ENCODE measurements at regions not wholly inside any gene's neighbourhood (a gene's known extent, or its start where the extent isn't known, plus 50 kb on each side); places are given as distances from the start of the nearest gene placed in this dataset.

- TF ChIP-seq ZMYM2 (CRISPR knock-in tag; IDR thresholded peaks at IDR 0.05): no peak
- TF ChIP-seq SPEN (CRISPR knock-in tag; IDR thresholded peaks at IDR 0.05; ENCODE audit: low read depth): no peak
- no peak for TF ChIP-seq ZNF773 (CRISPR knock-in tag; IDR thresholded peaks at IDR 0.05; ENCODE audit: borderline replicate concordance)
- TF ChIP-seq ZNF614 (CRISPR knock-in tag; IDR thresholded peaks at IDR 0.05; ENCODE audit: borderline replicate concordance): no peak
- TF ChIP-seq TEF (CRISPR knock-in tag; IDR thresholded peaks at IDR 0.05): no peak
- TF ChIP-seq CENPBD1 (CRISPR knock-in tag; IDR thresholded peaks at IDR 0.05; ENCODE audit: borderline replicate concordance, low read depth): no peak
- no peak for TF ChIP-seq ZNF570 (CRISPR knock-in tag; IDR thresholded peaks at IDR 0.05; ENCODE audit: borderline replicate concordance)
- no peak for TF ChIP-seq AGO1 (IDR thresholded peaks at IDR 0.05; ENCODE audit: low read depth, low read length, poor library complexity, severe bottlenecking)
- TF ChIP-seq ZNF580 (CRISPR knock-in tag; IDR thresholded peaks at IDR 0.05; ENCODE audit: borderline replicate concordance, low read depth): no peak
- no peak for TF ChIP-seq STAG1 (CRISPR knock-in tag; IDR thresholded peaks at IDR 0.05)
- no peak for TF ChIP-seq ZNF546 (CRISPR knock-in tag; conservative IDR thresholded peaks at IDR 0.05)
- no peak for TF ChIP-seq NFATC3 (CRISPR knock-in tag; IDR thresholded peaks at IDR 0.05)
- no peak for TF ChIP-seq RNF219 (CRISPR knock-in tag; IDR thresholded peaks at IDR 0.05)
- no peak for TF ChIP-seq ZFP41 (CRISPR knock-in tag; IDR thresholded peaks at IDR 0.05; ENCODE audit: borderline replicate concordance)
- no peak for TF ChIP-seq ZNF747 (CRISPR knock-in tag; IDR thresholded peaks at IDR 0.05; ENCODE audit: borderline replicate concordance)
- TF ChIP-seq CSRNP1 (CRISPR knock-in tag; IDR thresholded peaks at IDR 0.05): no peak
- TF ChIP-seq DDIT3 (CRISPR knock-in tag; IDR thresholded peaks at IDR 0.05): no peak
- TF ChIP-seq ZFP36L2 (CRISPR knock-in tag; IDR thresholded peaks at IDR 0.05): no peak
- no peak for TF ChIP-seq XBP1 (CRISPR knock-in tag; IDR thresholded peaks at IDR 0.05)
- TF ChIP-seq ZNF543 (CRISPR knock-in tag; IDR thresholded peaks at IDR 0.05): no peak
- in situ Hi-C loops (cut with HindIII; ENCODE audit: extremely low pct_ligation_motif_present, low pct_unique_long_range_greater_than_20kb): no loop called here
- no peak overlapping the region for H3K4me2 ChIP-seq (ENCODE audit: low read depth, low read length)
- H3K9ac ChIP-seq (ENCODE audit: insufficient read depth, low read depth, low read length): no peak overlapping the region
- no TSS peak for BruUV-seq (replicated peaks)
- intact Hi-C loops (cut with micrococcal nuclease; ENCODE audit: unreplicated experiment): no loop called here
- no peak overlapping the region for H3K27ac ChIP-seq (ENCODE audit: extremely low read length, insufficient read depth, low read length)
- CTCF ChIA-PET (ENCODE audit: low intra/inter-chr PET ratio, low total read pairs): no interaction called here
- 0% methylated on average over 1 of the region's 1 CpG for WGBS (ENCODE audit: low lambda C conversion rate)
- H2AFZ ChIP-seq (ENCODE audit: low read length): no peak overlapping the region
- H3K4me1 ChIP-seq (ENCODE audit: insufficient read depth, low read length): no peaks in the 10 kb centered on the region
- H3K4me3 ChIP-seq (replicated peaks in 1 of 3; ENCODE audit: insufficient read depth in 1 of 3, low read depth in 2 of 3, low read length in 3 of 3): no peak overlapping the region
- no peaks in the 10 kb centered on the region for H3K36me3 ChIP-seq (replicated peaks in 1 of 2; ENCODE audit: control insufficient read depth in 1 of 2, insufficient read depth in 2 of 2, low read length in 2 of 2)
- H3K9me3 ChIP-seq (ENCODE audit: low read length): no peaks in the 10 kb centered on the region
- DNase-seq (ENCODE audit: low spot score): no peak
- no peaks in the 10 kb centered on the region for H3K79me2 ChIP-seq (ENCODE audit: insufficient read depth, low read length)
- no peaks in the 10 kb centered on the region for H3K27me3 ChIP-seq (ENCODE audit: control insufficient read depth in 1 of 2, insufficient read depth in 2 of 2, low read length in 2 of 2)
- H4K20me1 ChIP-seq (ENCODE audit: insufficient read depth, low read length): no peaks in the 10 kb centered on the region
- POLR2A ChIA-PET: no interaction called here
- ATAC-seq: no peak
- FAIRE-seq: no peak
Measured at GRCh38 chr10:64519831-64520230, 998.6 kb downstream of the REEP3 start.

Measured in HepG2 (cell line).